ENCODE measurements at regions not wholly inside any gene's neighbourhood (a gene's known extent, or its start where the extent isn't known, plus 50 kb on each side); places are given as distances from the start of the nearest gene placed in this dataset.

DNA sequence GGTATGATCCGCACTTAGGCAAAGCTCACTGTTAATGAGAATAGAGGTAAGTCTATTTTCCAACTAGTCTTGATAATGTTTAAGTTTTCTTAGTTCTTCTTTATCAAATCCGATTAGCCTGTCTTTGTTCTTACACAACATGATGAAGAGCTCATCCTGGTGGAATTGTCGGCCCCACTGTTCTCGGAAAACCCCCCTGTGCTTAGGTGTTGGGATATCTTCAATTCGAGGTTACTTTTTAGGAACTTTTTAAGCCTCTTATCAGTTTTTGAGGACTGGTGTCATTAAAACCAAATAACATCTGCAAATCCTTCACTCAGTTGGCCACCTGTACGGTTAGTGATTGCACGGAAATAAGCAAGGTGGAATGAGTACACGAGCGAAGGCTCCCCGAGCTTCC, 60.7 kb upstream of the KIF26B start:
- intact Hi-C loops (cut with micrococcal nuclease) = no loop called here
- no peak overlapping the region for H3K27ac ChIP-seq (replicated peaks)

DNA sequence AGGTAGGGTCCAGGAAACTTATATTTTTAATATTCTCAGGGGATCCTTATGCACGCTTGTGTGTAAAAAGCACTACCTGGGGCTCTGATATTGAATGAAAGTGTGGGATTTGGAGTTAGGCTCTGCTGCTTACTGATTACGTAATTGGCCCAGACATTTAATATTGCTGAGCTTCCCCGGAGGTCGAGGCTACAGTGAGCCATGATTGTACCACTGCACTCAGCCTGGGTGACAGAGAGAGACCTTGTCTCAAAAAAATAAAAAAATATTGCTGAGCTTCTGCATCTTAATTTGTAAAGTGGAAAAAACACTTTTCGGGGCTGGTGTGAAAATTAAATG, 62.2 kb upstream of the KIF26B start:
- Histone ChIP-seq H3K9me3 (replicated peaks) (no peaks in the 10 kb centered on the region), H3K4me1 (no peaks in the 10 kb centered on the region), H3K36me3 (peaks cover 13% of the 10 kb centered on the region), H3K27me3 (ENCODE audit: low read depth) (no peaks in the 10 kb centered on the region), H3K27ac (replicated peaks) (no peak overlapping the region), H3K4me3 (no peak overlapping the region)
- no peak for DNase-seq
- intact Hi-C loops (cut with micrococcal nuclease) = no loop called here
- TF ChIP-seq, protein P1, sequence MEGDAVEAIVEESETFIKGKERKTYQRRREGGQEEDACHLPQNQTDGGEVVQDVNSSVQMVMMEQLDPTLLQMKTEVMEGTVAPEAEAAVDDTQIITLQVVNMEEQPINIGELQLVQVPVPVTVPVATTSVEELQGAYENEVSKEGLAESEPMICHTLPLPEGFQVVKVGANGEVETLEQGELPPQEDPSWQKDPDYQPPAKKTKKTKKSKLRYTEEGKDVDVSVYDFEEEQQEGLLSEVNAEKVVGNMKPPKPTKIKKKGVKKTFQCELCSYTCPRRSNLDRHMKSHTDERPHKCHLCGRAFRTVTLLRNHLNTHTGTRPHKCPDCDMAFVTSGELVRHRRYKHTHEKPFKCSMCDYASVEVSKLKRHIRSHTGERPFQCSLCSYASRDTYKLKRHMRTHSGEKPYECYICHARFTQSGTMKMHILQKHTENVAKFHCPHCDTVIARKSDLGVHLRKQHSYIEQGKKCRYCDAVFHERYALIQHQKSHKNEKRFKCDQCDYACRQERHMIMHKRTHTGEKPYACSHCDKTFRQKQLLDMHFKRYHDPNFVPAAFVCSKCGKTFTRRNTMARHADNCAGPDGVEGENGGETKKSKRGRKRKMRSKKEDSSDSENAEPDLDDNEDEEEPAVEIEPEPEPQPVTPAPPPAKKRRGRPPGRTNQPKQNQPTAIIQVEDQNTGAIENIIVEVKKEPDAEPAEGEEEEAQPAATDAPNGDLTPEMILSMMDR (IDR thresholded peaks at IDR 0.05; ENCODE audit: borderline replicate concordance) = no peak

More for the DNA sequence above, 60.7 kb upstream of the KIF26B start:
- TF ChIP-seq, protein P1 (IDR thresholded peaks at IDR 0.05; ENCODE audit: borderline replicate concordance) = no peak
- Histone ChIP-seq H3K36me3 (peaks cover 13% of the 10 kb centered on the region), H3K4me3 (no peak overlapping the region), H3K27me3 (ENCODE audit: low read depth) (no peaks in the 10 kb centered on the region), H3K4me1 (no peaks in the 10 kb centered on the region), H3K9me3 (replicated peaks) (no peaks in the 10 kb centered on the region)
- DNase-seq = no peak

DNA sequence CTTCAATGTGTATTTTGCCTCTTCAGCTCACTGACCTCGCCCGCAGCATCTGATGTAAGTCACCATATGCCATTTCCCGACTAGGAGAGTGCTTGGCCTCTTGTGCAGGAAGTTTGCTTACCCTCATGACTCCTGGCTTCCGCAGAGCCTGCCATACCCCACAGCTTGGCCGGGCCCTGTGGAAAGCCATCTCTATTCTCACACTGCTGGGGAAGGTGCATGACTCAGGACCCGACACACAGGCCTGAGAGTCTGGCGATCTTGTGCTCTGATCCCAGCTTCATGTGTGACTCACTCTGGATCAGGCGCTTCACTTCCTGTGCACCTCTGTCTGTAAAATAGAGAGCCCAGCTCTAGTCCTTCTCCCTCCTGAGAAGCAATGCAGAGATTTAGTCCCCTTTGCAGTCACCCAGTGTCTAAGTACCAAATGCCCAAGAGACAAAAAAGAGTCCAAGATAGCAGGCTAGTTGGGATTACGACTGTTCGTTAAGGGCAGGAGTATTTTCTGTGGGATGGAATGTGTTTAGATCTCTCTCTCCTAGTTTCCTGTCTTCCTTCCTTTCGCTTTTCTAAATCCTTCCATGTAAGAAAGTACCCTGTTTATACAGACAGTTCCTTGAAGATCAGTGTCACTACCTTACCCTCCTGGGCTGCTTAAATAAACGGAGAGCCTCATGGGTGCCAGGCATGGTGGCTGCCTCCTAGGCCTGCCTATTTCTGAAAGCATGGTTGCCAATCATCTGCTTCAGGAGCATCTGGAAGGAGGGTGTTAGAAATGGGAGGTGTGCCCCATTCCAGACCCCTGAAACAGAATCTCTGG, 62.8 kb upstream of the KIF26B start:
- no peak overlapping the region for H3K27ac ChIP-seq (replicated peaks)
- no peaks in the 10 kb centered on the region for H3K27me3 ChIP-seq (ENCODE audit: low read depth)
- no peaks in the 10 kb centered on the region for H3K9me3 ChIP-seq (replicated peaks)
- peaks cover 15% of the 10 kb centered on the region for H3K36me3 ChIP-seq
- intact Hi-C loops (cut with micrococcal nuclease) = no loop called here
- no peak overlapping the region for H3K4me3 ChIP-seq
- TF ChIP-seq, protein P1 (IDR thresholded peaks at IDR 0.05; ENCODE audit: borderline replicate concordance) = no peak
- H3K4me1 ChIP-seq = no peaks in the 10 kb centered on the region
- DNase-seq = no peak

DNA sequence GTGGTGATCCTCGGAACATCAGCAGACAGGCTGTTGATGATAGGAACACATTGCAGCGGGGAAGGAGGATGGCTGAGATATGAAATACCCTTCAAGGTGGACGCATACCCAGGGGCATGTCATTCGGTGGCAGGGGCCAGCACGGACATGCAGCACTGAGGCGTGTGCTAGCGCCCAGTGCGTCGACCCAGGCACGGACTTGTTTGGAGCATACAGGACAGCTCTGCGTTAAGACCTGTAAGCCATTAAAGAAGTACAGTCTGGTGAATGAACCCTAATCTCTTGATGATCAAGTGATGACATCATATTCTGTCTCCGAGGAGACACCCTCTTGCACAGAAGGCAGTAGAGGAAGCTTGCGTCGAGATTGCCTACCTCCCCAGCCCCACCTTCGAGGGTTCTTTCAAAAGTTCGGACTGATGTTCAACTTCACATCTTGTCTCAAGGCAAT, 63.6 kb upstream of the KIF26B start:
- H3K27ac ChIP-seq (replicated peaks) = no peak overlapping the region
- H3K4me3 ChIP-seq = no peak overlapping the region
- TF ChIP-seq, protein P1 (IDR thresholded peaks at IDR 0.05; ENCODE audit: borderline replicate concordance) = no peak
- peaks cover 22% of the 10 kb centered on the region for H3K36me3 ChIP-seq
- intact Hi-C loops (cut with micrococcal nuclease) = no loop called here
- no peak for DNase-seq
- H3K27me3 ChIP-seq (ENCODE audit: low read depth) = no peaks in the 10 kb centered on the region
- no peaks in the 10 kb centered on the region for H3K4me1 ChIP-seq
- no peaks in the 10 kb centered on the region for H3K9me3 ChIP-seq (replicated peaks)

DNA sequence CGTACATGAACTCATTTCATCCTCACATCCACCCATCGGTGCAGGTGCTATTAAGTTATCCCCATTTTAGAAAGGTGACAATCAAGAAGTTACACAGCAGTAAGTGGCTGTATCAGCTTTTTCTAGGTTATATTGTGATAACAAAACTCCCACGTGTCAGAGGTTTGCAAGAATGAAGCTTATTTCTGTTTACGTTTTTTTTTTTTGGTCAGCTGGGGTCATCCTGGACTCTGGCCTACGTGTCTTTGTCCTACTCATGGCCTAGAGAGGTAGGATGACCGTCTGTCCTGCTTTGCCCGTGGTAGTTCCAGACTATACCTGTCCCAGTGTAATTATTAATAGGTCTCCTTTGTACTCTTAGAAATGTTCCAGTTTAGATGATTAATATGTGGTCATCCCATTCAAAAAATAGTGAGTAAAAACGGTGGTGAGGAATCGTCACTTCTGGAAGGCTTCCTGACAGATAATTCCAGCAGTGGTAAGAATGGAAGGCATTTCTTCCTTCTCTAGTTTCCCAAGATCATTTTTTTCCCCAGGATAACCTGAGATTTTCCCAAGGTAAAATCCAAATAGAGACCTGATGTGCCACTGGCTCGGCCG, 64.2 kb upstream of the KIF26B start:
- intact Hi-C loops (cut with micrococcal nuclease) = no loop called here
- TF ChIP-seq, protein P1 (IDR thresholded peaks at IDR 0.05; ENCODE audit: borderline replicate concordance) = no peak
- Histone ChIP-seq H3K27ac (replicated peaks) (no peak overlapping the region), H3K4me3 (no peak overlapping the region), H3K9me3 (replicated peaks) (no peaks in the 10 kb centered on the region), H3K4me1 (no peaks in the 10 kb centered on the region), H3K36me3 (peaks cover 28% of the 10 kb centered on the region), H3K27me3 (ENCODE audit: low read depth) (no peaks in the 10 kb centered on the region)
- no peak for DNase-seq

Measured in left ventricle myocardium inferior (tissue), 1 donor.